ENCODE measurements at regions not wholly inside any gene's neighbourhood (a gene's known extent, or its start where the extent isn't known, plus 50 kb on each side); places are given as distances from the start of the nearest gene placed in this dataset.
"Not testable (repeated sequence)": the region's sequence is repeated elsewhere in the genome, so short reads cannot be mapped to it uniquely, and the experiment has no call there.

DNA sequence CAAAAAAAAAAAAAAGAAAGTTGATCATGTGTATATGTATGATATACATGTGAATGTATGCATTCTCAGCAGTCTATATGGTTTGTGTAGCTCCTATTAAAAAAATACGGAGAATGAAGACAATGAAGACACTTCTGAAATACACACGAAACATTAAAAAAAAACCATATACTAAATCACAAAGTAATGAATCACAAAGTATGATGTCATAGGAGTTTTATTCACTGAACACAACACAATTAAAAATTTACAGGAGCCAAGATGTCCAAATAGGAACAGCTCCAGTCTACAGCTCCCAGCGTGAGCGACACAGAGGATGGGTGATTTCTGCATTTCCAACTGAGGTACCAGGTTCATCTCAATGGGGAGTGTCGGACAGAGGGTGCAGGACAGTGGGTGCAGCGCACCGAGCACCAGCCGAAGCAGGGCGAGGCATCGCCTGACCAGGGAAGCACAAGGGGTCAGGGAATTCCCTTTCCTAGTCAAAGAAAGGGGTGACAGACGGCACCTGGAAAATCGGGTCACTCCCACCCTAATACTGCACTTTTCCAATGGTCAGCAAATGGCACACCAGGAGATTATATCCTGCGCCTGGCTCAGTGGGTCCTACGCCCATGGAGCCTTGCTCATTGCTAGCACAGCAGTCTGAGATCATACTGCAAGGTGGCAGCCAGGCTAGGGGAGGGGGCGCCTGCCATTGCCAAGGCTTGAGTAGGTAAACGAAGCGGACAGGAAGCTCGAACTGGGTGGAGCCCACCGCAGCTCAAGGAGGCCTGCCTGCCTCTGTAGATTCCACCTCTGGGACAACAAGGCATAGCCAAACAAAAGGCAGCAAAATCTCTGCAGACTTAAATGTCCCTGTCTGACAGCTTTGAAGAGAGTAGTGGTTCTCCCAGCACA lies 53.9 kb upstream of the TUSC1 start:
- DNase-seq (ENCODE audit: low read depth in 2 of 2), result not testable (repeated sequence)
